H7 (cell line): ENCODE measurements at regions not wholly inside any gene's neighbourhood (a gene's known extent, or its start where the extent isn't known, plus 50 kb on each side); places are given as distances from the start of the nearest gene placed in this dataset.
"Not testable (repeated sequence)": the region's sequence is repeated elsewhere in the genome, so short reads cannot be mapped to it uniquely, and the experiment has no call there.

Experiments
- DNase-seq: peaks from one replicate; pipeline ENCODE4 v3.0.0; 2012
- H3K27me3 ChIP-seq: 2 replicates; pipeline ENCODE4 v1.6.0; 2011; ENCODE audit warnings: mild to moderate bottlenecking, low read length; ENCODE audit not compliant: control insufficient read depth, insufficient read depth
- H3K36me3 ChIP-seq: replicated peaks from 2 replicates; pipeline ENCODE4 v1.5.1; 2011; ENCODE audit warnings: low read length; ENCODE audit not compliant: control insufficient read depth, insufficient read depth
- H3K4me3 ChIP-seq: 2 replicates; pipeline ENCODE4 v1.5.1; 2011; ENCODE audit warnings: low read depth, mild to moderate bottlenecking, control low read depth, low read length, moderate library complexity; ENCODE audit not compliant: insufficient read depth

DNA sequence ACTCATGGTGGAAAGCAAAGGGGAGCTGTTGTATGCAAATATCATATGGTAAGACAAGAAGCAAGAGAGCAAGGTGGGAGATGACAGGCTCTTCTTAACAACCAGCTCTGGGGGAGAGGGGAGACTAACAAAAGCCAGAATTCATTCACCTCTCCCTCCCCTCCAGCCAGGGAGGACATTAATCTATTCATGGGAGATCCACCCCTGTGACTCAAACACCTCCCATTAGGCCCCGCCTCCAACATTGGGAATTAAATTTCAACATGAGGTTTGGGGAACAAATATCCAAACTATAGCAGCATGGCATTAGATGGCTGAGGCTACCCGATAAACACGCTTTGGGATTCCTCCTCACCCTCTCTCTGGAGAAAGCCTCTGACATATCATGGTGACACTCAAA, 210.6 kb downstream of the RHOU start:
- no peaks in the 10 kb centered on the region for H3K27me3 ChIP-seq
- H3K4me3 ChIP-seq: no peak overlapping the region
- DNase-seq: no peak
- no peaks in the 10 kb centered on the region for H3K36me3 ChIP-seq

DNA sequence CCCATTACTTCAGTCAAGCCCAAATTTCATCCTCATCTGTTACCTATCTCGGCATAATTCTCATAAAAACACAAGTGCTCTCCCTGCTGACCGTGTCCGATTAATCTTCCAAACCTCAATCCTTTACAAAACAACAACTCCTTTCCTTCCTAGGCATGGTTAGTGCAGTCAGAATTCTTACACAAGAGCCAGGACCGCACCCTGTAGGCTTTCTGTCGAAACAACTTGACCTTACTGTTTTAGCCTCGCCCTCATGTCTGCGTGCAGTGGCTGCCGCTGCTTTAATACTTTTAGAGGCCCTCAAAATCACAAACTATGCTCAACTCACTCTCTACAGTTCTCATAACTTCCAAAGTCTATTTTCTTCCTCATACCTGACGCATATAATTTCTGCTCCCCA, 214.3 kb downstream of the RHOU start:
- H3K36me3 ChIP-seq, DNase-seq, H3K4me3 ChIP-seq, H3K27me3 ChIP-seq: not testable (repeated sequence)

DNA sequence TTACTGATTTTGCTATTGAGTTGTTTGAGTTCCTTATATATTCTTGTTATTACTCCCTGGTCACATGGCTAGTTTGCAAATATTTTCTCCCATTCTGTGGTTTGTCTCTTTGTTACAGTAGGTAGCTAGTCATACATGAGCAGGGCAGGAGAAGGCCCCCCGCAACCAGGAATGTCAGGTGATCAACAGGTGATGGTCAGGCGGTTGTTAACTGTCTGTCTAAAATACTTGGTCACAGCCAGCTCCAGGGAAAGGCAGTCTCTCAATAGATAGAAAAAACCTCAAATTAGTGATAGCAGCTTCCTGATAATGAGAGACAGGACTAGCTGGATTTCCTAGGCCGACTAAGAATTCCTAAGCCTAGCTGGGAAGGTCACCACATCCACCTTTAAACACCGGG, 217.9 kb downstream of the RHOU start:
- no peaks in the 10 kb centered on the region for H3K27me3 ChIP-seq
- H3K36me3 ChIP-seq: no peaks in the 10 kb centered on the region
- no peak overlapping the region for H3K4me3 ChIP-seq
- no peak for DNase-seq

DNA sequence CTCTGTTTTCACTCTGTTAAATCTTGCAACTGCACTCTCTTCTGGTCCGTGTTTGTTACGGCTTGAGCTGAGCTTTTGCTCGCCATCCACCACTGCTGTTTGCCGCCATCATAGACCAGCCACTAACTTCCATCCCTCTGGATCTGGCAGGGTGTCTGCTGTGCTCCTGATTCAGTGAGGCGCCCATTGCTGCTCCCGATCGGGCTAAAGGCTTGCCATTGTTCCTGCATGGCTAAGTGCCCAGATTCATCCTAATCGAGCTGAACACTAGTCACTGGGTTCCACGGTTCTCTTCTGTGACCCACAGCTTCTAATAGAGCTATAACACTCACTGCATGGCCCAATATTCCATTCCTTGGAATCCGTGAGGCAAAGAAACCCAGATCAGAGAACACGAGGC, 218.5 kb downstream of the RHOU start:
- not testable (repeated sequence) for DNase-seq, H3K36me3 ChIP-seq, H3K4me3 ChIP-seq, H3K27me3 ChIP-seq

DNA sequence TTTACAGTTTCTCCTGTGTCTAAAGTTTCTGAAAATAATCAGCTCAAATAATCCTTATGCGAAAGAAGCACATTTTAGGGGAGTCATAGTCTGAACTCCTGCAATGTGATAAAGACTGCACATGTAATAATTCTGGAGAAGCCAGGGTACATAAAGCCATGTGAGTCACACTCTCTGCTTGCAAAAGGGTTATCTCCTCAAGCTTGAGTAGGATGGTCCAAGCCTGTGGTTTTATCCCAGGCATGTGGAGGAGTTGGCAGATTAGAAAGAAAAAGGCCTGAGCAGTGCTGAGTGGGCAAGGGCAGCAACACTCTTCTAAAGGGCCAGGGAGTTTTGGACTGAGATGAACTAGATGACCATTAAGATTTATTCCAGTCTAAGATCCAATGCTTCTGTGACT, 220.4 kb downstream of the RHOU start:
- no peaks in the 10 kb centered on the region for H3K27me3 ChIP-seq
- DNase-seq: no peak
- H3K4me3 ChIP-seq: no peak overlapping the region

DNA sequence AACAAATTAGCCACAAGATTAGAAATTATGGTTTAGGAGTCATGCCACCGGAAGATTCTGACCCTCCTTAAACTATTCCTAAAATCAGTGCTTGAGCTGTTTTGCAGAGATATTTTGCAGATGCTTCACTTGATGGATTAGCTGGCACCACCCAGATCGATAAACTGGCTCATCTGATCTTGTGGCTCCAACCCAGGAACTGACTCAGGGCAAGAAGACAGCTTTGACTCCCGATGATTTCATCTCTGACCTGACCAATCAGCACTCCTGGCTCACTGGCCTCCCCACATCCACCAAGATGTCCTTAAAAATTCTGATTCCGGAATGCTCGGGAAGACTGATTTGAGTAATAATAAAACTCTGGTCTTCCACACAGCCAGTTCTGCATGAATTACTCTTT, 221.6 kb downstream of the RHOU start:
- Histone ChIP-seq H3K27me3 (no peaks in the 10 kb centered on the region), H3K4me3 (no peak overlapping the region), H3K36me3 (no peaks in the 10 kb centered on the region)
- no peak for DNase-seq

More for the DNA sequence above, 220.4 kb downstream of the RHOU start:
- no peaks in the 10 kb centered on the region for H3K36me3 ChIP-seq

DNA sequence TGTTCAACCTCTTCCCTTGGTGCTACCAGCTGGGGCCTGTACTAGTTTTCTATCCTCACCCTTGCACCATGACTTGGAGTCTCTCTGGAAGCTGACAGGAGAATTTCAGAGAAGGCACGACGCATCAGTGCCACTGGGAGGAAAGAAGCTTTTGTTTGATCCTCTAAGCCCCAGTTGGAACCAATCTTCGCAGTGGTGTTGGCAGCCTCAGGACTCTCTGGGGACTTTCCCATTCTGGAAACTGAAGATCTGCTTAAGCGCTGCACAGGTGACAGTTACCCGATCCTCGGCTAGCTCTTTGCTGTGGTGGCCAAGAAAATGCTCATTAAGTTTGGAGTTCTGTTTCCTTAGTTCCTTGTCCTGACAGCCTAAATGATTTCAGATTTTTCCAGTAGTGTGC, 222.3 kb downstream of the RHOU start:
- no peaks in the 10 kb centered on the region for H3K36me3 ChIP-seq
- H3K27me3 ChIP-seq: no peaks in the 10 kb centered on the region
- no peak for DNase-seq
- H3K4me3 ChIP-seq: no peak overlapping the region

DNA sequence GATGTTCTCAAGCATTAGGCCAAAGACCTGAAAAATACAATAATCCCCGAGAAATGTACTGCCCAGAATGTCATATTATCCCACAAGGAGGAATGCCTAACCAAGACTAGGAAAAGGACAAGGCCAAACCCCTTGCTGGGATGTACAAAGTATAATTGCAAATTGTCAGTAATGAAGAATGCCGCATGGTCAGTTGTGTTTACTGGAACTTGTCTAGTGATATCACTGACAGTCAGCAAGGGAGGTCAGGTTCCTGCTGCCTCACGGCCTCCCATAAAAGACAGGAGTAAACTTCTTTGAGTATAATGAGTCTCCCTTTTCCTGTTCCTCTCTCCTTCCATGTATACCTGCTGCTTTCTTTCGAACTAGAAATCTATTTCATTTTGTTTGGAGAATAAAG, 222.8 kb downstream of the RHOU start:
- Histone ChIP-seq H3K27me3 (no peaks in the 10 kb centered on the region), H3K4me3 (no peak overlapping the region), H3K36me3 (no peaks in the 10 kb centered on the region)
- DNase-seq: no peak

DNA sequence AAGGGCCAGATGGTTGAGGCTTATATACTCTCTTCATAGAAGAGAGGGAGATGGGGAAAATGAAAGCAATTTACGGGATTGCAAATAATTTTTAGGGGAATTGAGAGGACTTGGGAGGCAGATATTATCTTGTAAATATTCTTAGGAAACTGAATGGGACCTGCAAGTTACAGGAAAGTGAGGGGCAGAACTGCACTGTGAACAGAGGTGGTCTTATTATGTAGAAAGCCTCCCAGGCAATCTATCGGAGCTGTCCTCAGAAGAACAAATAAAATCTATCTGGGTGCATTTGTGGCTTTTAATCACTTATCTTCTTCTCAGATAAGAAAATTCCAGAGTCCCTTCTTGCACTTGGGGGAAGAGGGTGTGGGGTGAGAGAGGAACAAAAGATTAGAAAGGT, 223.5 kb downstream of the RHOU start:
- no peak for DNase-seq
- Histone ChIP-seq H3K36me3 (no peaks in the 10 kb centered on the region), H3K4me3 (no peak overlapping the region), H3K27me3 (no peaks in the 10 kb centered on the region)

DNA sequence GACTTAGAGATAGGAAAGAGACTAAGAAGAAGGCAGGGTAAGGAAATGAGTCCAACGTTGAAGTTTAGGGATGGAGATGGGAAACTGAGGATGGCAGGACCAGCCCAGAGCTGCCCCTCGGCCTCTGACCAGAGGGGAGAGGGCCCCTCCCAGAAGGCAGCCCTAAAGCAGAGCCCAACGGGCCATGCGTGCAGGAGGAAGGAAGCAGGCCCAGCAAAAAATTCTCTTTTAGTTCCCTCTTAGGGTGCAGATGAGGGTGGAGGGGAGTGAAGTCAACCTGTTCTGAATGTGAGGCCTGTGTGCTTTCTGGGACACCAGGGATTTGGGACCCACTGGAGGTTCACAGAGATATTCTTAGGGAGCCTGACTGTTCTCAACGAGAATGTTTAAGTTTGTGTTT, 225.4 kb downstream of the RHOU start:
- no peaks in the 10 kb centered on the region for H3K27me3 ChIP-seq
- H3K36me3 ChIP-seq: no peaks in the 10 kb centered on the region
- H3K4me3 ChIP-seq: no peak overlapping the region
- no peak for DNase-seq

DNA sequence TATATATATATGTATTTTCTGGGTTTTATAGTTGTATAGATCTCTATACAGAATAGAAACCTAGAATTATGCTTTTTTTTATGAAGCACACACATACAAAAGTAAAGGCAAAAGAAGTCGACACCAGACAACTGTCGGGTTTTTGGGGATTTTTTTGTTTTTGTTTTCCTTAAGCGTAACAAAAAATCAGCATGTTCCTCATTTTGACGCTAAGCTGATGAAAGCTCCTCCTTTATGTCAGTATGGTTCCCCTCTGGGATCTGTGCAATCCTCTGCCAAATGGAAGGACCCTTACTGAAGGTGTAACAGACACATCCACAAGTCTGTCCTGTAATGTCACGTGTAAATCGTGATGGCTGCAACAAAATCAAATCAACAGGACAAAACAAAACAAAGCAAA, 226.2 kb downstream of the RHOU start:
- Histone ChIP-seq H3K36me3 (no peaks in the 10 kb centered on the region), H3K4me3 (no peak overlapping the region), H3K27me3 (no peaks in the 10 kb centered on the region)
- no peak for DNase-seq

DNA sequence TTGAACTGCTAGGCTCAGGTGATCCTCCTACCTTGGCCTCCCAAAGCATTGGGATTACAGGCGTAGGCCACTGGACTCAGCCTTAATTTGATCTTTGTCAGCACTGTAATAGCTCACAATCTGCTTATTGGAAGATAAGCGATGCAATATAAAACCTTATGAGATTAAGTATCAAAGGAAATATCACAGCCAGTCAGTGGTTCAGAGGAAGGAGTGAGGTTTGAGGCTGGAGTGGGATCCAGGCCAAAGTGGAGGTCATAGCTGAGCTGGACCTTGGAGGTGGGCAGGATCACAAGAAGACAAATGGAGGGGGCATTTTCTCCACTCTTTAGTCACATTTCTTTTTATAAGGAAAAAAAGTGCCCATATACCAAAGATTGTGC, 228.5 kb downstream of the RHOU start:
- H3K36me3 ChIP-seq: no peaks in the 10 kb centered on the region
- no peak overlapping the region for H3K4me3 ChIP-seq
- H3K27me3 ChIP-seq: no peaks in the 10 kb centered on the region
- no peak for DNase-seq

DNA sequence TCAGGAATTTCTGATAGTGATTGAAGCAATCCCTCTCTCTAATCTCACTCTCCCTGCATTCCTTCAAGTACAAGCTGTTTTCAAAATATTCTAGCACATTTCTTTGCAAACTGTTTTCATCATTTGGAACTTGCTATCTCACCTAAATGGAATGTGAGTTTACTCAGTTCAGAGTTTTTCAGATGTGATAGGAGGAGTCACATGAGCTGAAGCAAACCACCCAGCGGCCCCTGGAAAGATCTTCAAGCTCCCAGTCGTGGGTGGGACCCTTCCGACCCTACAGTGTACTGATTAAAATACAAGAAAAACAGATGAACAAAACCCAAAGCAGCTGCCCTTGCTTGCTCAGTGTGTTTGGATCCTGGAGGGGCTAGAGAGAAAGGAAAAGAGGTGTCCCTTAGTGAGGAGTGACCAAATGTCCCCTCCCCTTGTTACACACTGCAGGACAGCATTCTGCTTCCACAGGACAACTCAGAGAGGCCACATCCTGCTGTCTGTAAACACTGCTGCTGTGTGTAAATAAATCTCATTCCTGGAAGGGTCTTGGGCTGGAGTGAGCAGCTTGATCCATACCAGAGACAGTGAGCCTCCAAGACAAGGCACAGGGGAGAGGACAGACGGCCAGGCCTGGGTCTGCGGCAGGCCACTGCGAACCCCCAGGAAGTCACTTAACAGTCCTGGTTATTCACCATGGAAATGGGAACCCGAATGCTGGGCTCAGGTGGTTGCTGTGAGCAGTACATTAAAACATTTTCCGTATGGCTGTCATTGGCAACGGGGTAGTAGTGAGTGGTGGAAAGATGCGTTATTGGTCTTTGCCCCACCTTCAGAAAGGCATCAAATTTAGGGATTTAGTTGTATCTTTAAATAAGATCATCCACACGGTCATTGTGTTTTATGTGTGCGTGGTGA, 229.2 kb downstream of the RHOU start:
- DNase-seq: no peak
- H3K36me3 ChIP-seq: no peaks in the 10 kb centered on the region
- H3K27me3 ChIP-seq: no peaks in the 10 kb centered on the region
- no peak overlapping the region for H3K4me3 ChIP-seq

DNA sequence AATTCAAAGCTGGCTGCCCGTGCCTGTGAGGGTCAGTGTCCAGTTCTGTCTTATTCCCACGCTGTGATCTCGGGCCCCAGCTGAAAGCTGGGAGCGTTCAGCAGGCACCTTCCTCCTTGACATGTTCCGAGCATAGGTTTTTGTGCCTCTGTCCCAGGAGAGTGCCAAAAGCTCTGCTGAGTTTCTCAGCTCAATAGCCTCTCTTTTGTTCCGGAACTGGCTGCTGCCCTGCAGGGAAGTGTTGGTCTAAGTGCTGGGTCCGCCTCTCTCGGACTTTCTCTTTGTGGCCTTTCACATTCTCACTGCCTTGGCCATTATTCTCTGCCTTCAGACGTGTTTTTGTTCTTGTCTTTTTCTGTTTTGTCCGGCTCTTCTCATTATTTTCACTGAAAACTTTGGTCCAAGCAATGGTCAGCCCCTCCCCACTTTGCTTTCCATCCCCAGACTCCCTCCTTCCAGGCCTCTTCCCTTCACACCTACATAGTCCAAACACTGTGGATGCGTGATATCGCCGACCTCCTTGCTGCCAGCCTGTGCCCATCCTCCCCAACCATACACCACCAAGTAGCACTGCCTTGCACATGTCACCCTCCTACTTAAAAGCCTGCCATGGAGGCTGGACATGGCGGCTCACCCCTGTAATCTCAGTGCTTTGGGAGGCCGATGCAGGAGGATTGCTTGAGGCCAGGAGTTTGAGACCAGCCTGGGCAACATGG, 233.8 kb downstream of the RHOU start:
- no peaks in the 10 kb centered on the region for H3K36me3 ChIP-seq
- no peak overlapping the region for H3K4me3 ChIP-seq
- H3K27me3 ChIP-seq: no peaks in the 10 kb centered on the region
- no peak for DNase-seq
